GM04504 (cell line): ENCODE measurements at regions not wholly inside any gene's neighbourhood (a gene's known extent, or its start where the extent isn't known, plus 50 kb on each side); places are given as distances from the start of the nearest gene placed in this dataset.
"Not testable (repeated sequence)": the region's sequence is repeated elsewhere in the genome, so short reads cannot be mapped to it uniquely, and the experiment has no call there.

ENCODE experiments used
- DNase-seq: peaks from one replicate; pipeline ENCODE4 v3.0.0-alpha.2; 2012; ENCODE audit warnings: low read depth

GRCh38 chr1:199220031-199220430, 581.2 kb downstream of the PTPRC start:
- DNase-seq, result no peak

- DNase-seq, result no peak
Measured at GRCh38 chr1:199221371-199222150, 582.7 kb downstream of the PTPRC start.

GRCh38 chr1:199223936-199224335, 585.1 kb downstream of the PTPRC start:
- DNase-seq, result no peak

- DNase-seq, result peak; percentile 5
Measured at GRCh38 chr1:199226163-199226562, 587.3 kb downstream of the PTPRC start.

GRCh38 chr1:199242147-199242546, 603.3 kb downstream of the PTPRC start:
- DNase-seq, result no peak

GRCh38 chr1:199242601-199243000, 603.8 kb downstream of the PTPRC start:
- DNase-seq, result no peak

GRCh38 chr1:199243423-199244061, 604.7 kb downstream of the PTPRC start:
- peak; percentile 10 for DNase-seq

- DNase-seq, result no peak
Measured at GRCh38 chr1:199245946-199246345, 607.1 kb downstream of the PTPRC start.

- no peak for DNase-seq
Measured at GRCh38 chr1:199246716-199247115, 607.9 kb downstream of the PTPRC start.

GRCh38 chr1:199247891-199248290, 609.1 kb downstream of the PTPRC start:
- no peak for DNase-seq

GRCh38 chr1:199254040-199254439, 615.2 kb downstream of the PTPRC start:
- DNase-seq, result not testable (repeated sequence)

GRCh38 chr1:199261328-199261727, 622.5 kb downstream of the PTPRC start:
- DNase-seq, result no peak

GRCh38 chr1:199264283-199264682, 625.4 kb downstream of the PTPRC start:
- no peak for DNase-seq

- DNase-seq, result no peak
Measured at GRCh38 chr1:199264911-199265310, 626.1 kb downstream of the PTPRC start.

GRCh38 chr1:199265319-199265718, 626.5 kb downstream of the PTPRC start:
- no peak for DNase-seq

GRCh38 chr1:199269241-199269640, 630.4 kb downstream of the PTPRC start:
- no peak for DNase-seq

GRCh38 chr1:199272139-199272544, 633.3 kb downstream of the PTPRC start:
- peak; percentile 61 for DNase-seq

- DNase-seq, result peak; percentile 79
Measured at GRCh38 chr1:199272628-199273086, 633.8 kb downstream of the PTPRC start.

- no peak for DNase-seq
Measured at GRCh38 chr1:199273837-199274379, 635.1 kb downstream of the PTPRC start.

GRCh38 chr1:199279067-199279466, 640.2 kb downstream of the PTPRC start:
- no peak for DNase-seq

GRCh38 chr1:199279872-199280645, 641.2 kb downstream of the PTPRC start:
- DNase-seq, result no peak

- no peak for DNase-seq
Measured at GRCh38 chr1:199282751-199283305, 644.0 kb downstream of the PTPRC start.
